Hepatocyte (in vitro differentiated cells): ENCODE measurements at regions not wholly inside any gene's neighbourhood (a gene's known extent, or its start where the extent isn't known, plus 50 kb on each side); places are given as distances from the start of the nearest gene placed in this dataset.

Experiments used
- EZH2 ChIP-seq: fragments of 200-600 bp; sonication (generic); IDR thresholded peaks from 2 replicates; pipeline ENCODE4 v1.6.1; 2016; ENCODE audit warnings: antibody characterized with exemption, mild to moderate bottlenecking, borderline replicate concordance
- TF ChIP-seq, protein P1 (sequence below): fragments of 200-600 bp; sonication (generic); IDR thresholded peaks from 2 replicates; pipeline ENCODE4 v1.5.1; 2016; ENCODE audit warnings: antibody characterized with exemption, mild to moderate bottlenecking; ENCODE audit not compliant: poor library complexity

DNA sequence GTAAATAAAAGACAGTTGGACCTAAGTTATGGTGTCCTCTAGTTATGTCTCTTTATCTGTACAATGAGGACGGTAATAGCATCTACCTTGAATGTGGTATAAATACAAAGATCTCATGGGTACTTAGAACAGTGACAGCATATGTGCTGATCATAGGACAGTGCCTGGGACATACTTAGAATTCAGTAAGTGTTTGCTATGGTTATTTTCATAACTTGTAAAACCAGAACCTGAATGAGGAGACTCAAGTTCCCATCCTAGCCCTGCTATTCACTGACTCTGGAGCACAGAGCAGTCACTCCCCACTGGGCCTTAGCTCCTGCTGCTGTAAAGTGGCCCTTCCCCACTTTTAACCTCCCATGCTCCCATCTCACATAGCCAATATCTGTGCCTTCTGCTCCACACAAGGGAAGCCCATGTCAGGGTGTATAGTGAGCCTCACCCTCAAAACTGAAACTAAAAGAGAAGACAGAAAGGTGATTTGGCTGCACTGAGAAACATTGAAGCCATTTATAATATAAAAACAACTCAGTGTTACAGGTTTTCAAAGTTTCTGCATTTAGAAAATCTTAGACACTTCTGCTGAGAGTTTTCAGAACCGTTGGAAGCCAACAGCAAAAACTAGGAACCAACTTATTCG lies 225.4 kb upstream of the UBE2E2 start:
- TF ChIP-seq, protein P1, sequence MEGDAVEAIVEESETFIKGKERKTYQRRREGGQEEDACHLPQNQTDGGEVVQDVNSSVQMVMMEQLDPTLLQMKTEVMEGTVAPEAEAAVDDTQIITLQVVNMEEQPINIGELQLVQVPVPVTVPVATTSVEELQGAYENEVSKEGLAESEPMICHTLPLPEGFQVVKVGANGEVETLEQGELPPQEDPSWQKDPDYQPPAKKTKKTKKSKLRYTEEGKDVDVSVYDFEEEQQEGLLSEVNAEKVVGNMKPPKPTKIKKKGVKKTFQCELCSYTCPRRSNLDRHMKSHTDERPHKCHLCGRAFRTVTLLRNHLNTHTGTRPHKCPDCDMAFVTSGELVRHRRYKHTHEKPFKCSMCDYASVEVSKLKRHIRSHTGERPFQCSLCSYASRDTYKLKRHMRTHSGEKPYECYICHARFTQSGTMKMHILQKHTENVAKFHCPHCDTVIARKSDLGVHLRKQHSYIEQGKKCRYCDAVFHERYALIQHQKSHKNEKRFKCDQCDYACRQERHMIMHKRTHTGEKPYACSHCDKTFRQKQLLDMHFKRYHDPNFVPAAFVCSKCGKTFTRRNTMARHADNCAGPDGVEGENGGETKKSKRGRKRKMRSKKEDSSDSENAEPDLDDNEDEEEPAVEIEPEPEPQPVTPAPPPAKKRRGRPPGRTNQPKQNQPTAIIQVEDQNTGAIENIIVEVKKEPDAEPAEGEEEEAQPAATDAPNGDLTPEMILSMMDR: no peak
- no peak for TF ChIP-seq EZH2
